IPS DF 4.7 (cell line): ENCODE measurements at regions not wholly inside any gene's neighbourhood (a gene's known extent, or its start where the extent isn't known, plus 50 kb on each side); places are given as distances from the start of the nearest gene placed in this dataset.
"Not testable (repeated sequence)": the region's sequence is repeated elsewhere in the genome, so short reads cannot be mapped to it uniquely, and the experiment has no call there.

Experiments used
- DNase-seq: peaks from one replicate; pipeline ENCODE4 v3.0.0-alpha.2; 2013; ENCODE audit warnings: low spot score; ENCODE audit errors: extremely low read depth

DNA sequence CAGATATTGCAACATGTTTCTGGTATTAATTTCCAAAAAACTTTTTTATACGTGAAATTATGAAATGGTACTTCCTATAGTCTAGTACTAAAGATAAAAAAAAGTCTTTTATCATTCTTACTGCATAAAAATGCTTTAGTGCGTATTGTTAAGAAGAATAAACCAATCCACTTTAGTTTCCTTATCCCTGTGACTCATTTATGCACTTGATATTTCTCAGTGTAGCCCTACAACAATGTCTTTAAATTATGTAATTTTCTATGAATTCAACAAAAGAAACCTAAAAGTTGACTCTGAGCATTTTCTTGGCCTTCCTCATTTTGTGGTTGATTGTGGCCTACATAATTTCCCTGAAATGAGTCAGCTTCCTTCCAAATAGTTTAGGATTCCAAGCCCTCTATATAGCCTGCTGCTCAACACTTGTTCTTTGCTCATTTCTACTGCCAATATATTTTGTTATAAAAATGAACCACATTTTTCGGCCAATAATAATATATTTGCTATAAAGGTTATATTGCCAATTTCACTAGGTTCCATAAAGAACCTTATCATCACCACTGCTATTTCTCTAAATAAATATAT lies 961.7 kb upstream of the ADAMTS5 start:
- not testable (repeated sequence) for DNase-seq

DNA sequence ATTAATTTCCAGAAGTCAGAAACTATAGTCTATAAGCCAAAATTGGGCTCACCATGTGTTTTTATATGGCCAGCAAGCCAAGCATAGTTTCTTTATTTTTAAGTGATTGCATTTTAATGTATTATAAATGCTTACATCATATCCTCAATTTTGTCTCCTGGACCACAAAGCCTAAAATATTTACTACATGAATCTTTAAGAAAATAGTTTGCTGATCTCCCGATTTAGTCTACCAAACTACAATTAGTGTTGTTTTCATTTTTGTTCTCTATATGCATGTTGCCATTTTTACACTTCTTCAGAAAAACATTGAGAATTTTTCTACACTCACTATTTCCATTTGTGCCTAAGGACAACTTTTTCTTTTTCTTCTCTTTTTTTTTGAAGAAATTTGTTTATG lies 954.5 kb upstream of the ADAMTS5 start:
- DNase-seq = not testable (repeated sequence)

DNA sequence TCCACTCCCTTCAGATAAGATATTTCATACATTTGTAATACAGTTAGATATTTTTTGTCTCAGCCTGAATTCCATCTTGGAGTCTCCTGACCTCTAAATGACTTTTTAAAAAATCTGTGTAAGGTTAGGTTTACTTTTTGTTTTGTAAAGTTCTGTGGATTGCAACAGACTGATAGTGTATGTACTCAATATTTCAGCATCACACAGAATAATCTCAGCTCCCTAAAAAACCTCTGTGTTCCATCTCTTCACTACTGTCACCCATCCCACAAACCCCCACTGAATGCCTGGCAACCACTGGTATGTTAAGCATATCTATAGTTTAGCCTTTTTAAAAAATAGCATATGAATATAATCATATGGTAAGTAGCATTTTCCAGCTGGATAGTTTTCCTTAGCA lies 951.1 kb upstream of the ADAMTS5 start:
- not testable (repeated sequence) for DNase-seq

DNA sequence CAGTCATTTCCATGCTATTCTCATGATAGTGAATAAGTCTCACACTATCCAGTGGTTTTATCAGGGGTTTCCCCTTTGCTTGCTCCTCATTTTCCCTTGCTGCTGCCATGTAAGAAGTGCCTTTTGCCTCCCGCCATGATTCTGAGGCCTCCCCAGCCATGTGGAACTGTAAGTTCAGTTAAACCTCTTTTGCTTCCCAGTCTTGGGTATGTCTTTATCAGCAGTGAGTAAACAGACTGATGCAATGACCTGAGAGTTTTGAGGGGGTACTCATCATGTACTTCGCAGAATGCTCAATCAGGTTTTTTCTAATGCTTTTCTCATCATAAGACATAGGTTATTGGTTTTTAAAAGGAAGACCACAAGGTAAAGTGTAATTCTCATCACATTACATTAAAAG lies 949.4 kb upstream of the ADAMTS5 start:
- not testable (repeated sequence) for DNase-seq

DNA sequence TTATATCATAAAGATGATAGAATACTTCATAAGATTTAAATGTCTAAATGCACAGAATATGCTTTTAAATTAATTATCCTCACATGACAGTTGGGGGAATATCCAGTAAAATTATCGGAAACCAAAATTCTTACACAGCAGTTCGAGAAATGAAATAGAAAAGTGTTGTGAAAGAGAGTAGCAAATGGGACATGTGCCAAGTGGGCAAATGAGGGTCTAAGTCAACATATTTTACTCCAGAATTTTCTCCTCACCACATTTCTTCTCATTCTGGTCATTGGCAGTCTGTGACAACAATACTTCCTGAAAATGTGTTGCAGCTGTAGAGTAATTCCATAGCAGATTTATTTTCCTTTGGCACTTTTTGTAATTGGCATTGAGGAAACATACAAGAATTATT lies 945.2 kb upstream of the ADAMTS5 start:
- DNase-seq = not testable (repeated sequence)

DNA sequence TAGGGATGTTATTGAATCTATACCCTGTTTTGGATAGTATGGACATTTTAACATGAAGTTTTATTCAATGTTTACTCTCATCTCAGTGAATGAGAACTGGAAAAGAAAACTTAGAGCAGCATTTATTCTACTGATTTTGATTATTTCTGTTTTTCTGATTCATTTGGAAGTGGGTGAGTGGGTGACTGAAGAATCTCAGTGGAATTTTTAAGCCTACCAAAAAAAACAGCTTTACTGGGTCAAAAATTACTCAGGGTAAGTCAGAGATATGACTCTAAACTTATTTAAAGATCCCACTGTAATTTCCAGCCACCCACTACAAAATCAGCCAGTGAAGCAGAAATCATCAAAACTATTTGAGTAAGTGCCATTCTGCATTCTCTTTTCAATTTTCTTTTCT lies 942.6 kb upstream of the ADAMTS5 start:
- DNase-seq = not testable (repeated sequence)

DNA sequence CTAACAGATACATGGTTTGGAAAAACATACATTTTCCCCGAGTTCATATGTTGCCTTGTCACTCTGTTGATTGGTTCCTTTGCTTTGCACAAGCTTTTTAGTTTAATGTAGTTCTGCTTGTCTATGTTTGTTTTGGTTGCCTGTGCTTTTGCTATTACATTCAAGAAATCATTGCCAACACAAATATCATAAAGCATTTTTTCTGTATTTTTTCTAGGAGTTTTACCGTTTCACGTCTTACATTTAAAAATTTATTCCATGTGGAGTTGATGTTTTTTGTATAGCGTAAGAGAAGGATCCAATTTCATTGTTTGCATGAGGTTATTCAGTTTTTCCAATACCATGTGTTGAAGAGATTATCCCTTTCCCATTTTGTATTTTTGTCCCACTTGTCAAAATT lies 941.9 kb upstream of the ADAMTS5 start:
- DNase-seq = not testable (repeated sequence)

DNA sequence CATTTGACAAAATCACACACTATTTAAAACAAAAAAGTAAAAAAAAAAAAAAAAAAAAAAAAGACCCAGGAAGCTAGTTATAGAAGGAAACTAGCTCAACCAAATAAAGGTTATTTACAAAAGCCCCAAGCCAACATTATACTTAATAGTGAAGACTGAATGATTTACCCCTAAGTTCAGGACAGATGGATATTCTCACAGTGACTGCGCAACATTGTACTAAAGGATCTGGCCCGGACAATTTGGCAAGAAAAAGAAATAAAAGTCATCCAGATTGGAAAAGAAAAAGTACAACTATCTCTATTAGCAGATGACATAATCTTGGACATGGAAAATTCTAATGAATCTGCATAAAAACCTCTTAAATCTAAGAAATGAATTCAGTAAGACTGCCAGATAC lies 936.0 kb upstream of the ADAMTS5 start:
- not testable (repeated sequence) for DNase-seq

DNA sequence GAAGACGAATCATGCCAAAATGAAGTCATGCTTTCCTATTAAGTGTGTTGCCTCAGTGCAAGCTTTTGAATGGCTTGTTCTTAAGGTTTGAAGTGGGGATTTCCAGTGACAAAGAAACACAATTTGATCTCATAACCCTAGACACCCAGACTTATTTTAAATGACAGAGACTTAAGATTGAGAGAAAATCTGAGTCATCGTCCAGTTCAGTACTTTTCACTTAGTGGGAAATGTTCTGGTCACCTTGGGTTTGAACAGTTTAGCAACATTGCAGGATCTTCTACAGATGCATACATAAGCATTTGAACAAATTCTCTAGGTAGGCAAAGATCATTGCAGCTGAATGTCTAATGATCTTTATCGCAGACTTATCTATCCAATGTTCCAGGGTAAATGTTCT lies 926.7 kb upstream of the ADAMTS5 start:
- not testable (repeated sequence) for DNase-seq

DNA sequence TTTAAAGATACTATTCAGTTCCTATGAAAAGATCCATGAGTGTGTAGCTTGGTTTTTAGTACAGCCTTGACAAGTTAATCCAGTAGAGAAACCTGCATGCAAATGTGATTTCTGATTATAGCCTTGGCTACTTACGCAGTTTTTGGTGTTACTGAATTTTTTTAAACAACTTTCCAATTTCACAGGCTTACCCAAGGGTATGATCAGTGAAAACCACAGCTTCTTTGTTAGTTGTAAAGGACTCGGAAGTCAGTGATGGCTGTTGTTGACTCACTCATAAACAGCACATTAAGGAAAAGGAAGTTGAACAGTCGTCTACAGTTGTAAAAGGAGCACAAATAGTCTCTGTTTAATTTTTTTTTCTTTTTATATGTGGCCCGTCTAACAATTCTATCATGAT lies 924.6 kb upstream of the ADAMTS5 start:
- not testable (repeated sequence) for DNase-seq

DNA sequence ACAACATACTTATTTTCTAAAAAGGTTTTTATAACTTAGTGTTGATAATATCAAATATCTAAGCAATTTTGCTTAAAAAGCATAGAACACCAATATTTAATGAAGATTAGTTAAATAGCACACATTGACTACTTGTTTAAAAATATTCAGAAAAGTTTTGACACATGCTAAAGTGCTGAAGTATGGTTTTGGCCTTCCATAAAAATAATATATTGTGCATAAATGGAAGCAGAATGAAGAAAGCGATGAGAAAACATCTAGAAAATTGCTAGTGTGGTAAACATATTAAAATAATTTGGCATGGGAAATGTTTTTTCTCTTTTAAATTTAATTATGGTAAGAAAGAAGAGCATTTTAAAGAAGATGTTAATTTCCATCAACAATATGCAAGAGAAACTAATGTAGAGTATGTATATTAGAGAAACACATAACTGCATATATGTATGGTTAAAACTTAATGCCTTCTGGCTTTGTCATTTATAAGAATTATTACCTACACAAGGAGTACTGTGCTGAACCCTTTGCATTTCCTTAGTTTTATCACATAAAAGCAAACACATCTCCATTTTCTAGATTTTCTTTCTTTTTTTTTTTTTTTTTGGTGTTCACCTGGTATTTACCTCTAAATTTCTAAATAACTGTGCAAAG lies 921.0 kb upstream of the ADAMTS5 start:
- DNase-seq = not testable (repeated sequence)

DNA sequence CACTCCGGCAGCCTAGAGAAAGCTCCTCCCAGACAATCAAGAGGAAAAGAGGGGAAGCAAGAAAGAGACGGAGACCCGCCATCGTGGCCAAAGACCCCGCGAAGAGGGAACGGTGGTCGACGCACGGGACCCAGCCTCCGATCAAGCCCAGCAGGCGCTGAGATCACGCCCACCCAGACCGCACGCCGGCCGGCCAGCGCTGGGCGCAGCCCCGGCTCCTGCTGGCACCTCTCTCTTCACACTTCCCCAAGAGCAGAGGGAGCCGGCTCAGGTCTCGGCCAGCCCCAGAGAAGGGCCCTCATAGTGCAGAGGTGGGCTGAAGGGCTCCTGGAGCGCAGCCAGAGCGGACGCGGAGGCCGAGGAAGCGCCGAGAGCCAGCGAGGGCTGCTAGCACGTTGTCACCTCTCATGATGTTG lies 918.4 kb upstream of the ADAMTS5 start:
- DNase-seq = no peak

DNA sequence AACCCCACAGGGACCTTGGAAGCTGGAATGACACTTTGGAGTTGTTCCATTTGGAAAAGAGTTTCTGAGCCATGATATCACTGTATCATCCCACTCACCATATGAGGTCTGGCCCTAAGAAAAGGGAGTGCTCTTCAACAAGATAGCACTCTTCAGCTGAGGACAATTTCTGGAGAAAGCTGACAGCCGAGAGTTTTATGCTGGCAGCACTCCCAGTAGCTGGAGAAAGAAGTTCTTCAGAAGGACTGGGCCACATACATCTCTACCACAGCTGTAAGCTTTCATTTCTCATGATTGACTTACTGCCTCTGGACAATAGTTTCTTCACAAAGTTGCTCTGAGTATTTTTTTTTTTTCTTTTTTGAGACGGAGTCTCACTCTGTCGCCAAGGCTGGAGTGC lies 914.4 kb upstream of the ADAMTS5 start:
- DNase-seq = not testable (repeated sequence)

DNA sequence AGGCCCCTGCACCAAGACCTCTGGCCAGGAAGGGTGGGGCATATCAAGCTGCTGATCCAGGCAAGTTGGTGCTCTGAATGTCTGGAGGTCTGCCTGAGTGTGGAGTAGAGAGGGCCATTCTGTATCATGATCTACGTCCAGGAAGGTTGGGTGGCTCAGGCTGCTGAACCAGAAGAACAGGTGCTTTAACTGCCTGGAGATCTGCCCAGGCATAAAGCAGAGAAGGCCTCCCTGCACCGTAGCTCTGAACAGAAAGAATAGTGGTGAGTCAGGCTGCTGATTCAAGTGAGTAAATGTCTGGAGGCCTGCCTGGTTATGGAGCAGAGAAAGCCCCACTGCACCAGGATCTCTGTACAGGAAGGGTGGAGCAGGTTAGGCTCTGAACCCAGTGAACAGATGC lies 905.5 kb upstream of the ADAMTS5 start:
- not testable (repeated sequence) for DNase-seq

DNA sequence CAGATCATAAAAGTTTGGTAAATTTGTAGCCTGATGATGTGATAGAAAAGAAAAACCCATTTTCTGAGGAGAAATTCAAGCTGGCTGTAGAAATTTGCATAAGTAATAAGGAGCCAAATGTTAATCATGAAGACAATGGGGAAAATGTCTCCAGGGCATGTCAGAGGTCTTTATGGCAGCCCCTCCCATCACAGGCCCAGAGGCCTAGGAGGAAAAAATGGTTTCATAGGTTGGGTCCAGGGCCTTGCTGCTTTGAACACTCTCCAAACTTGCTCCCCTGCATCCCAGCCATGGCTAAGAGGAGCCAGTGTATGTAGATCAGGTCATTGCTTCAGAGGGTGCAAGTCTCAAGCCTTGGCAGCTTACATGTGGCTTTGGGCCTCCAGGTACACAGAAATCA lies 903.9 kb upstream of the ADAMTS5 start:
- DNase-seq = not testable (repeated sequence)

DNA sequence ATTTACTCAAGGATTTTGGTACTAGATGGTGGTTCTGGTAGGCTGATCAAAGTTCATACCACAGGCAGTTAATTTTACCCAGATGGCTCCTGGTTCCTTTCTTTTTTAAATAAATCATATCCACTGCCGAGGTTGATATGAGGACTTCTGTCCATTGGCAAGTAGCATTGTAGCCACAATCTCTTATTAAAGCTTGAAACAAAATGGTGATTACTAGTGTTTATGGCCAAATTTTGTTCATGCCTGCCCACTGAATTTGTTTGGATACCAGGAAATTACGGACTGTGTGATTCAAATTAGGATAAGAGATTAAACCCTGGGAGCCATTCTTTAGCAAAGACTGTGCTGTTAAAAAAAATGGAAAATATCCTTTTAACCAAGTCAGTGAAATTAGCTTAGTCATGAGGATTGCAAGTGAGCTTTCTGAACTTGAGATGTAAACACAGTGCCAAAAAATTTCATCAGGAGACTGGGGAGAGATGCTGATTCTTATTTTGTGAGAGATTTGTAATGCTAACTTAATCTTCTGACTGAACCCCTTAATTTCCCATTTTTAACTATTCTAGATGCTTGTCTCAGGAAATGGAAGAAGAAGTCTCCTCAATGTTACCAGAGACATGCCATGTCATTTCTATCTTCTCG lies 893.5 kb upstream of the ADAMTS5 start:
- DNase-seq = not testable (repeated sequence)

DNA sequence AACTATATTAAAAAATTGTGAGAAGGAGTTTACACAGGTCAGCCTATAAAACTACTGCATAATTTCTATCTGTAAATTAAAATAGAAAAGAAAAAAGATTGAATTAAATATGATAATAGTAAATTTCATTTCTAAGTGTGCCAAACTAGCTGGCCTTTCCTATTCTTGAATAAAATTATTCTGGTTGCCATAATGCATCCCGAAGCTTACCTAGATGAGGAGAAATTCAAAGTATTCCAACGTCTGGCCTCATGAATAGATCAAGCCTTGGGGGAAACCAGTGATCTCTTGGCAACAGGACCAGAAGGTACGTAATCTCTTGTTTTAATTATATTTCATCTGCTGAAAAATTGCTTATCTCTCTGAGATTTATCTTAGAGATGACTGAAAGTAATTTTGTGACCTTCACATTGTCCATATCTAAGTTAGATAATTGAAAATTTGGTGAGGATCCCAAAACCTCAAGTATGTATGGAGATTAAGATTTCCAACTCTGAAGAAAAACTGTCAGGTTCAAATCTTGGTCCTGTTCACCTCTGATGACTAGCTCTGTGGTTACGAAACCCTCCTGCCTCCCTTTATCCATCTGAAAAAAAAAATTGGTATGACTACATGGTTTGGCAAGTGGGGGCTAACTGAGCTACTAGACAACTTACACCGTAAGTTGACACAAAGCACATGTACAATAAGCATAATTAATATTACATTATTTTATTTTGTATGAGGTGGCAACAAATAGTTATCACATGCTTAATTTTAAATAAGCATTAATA lies 891.4 kb upstream of the ADAMTS5 start:
- DNase-seq = not testable (repeated sequence)

DNA sequence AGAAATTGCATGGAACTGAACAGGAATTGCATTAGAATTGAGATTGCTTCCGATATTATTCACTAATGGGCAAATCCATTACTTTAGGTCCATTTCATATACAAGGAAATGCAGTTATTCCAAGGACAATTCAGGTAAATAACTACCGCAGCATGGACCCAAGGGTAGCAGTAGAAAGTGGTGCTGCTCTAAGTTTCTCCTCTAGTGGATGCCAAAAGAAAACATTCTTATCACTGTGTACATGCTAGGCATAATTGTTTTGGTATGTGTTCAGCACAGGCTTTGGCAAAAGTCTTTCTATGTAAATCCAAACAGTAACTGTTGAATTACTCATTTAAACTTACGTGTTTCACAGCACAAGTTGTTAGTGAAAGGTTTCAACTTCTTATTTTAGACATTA lies 890.1 kb upstream of the ADAMTS5 start:
- not testable (repeated sequence) for DNase-seq

DNA sequence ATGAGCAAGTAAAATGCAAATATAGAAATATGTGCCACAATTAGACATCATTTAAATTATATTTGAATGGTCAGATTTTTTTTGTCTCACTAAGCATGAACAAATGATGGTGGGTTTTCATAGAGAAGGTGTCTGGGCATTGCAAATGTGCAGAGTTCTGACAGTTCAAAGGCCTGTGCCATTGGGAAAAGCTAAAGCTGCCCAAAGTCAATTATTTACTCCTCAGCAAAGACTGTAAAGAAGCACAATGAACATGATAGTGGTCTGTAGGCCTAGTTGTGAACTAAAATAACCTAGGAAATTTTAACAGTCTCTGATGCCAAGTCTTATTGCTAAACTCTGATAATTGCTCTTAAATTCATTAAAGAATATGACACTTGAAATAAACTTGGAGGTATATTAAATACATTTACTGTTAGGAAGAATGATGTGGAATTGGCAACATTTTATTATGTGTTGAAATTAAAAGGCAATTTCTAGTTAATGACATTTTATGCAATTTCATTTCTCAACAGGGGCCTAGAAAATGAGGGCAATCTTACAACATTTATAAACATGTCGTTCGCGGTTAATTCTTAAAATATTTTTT lies 874.3 kb upstream of the ADAMTS5 start:
- DNase-seq = no peak

DNA sequence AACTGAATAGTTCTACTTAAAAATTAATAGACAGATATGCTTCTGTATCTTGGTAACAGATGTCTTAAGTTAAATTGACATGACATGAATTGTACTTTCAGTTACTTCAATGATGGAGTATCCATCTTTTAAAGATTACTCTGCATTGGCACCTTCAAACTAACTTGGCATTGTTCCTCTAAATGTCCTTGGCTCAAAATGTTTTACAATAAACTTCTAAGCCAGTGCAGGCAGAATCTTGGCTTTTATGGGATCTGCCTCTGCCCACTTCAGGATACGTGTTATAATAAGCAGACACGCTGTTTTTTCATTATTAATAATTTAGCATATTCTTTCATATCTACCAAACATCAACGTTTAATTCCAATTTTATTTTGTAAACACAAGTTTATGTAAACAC lies 873.4 kb upstream of the ADAMTS5 start:
- DNase-seq = no peak

DNA sequence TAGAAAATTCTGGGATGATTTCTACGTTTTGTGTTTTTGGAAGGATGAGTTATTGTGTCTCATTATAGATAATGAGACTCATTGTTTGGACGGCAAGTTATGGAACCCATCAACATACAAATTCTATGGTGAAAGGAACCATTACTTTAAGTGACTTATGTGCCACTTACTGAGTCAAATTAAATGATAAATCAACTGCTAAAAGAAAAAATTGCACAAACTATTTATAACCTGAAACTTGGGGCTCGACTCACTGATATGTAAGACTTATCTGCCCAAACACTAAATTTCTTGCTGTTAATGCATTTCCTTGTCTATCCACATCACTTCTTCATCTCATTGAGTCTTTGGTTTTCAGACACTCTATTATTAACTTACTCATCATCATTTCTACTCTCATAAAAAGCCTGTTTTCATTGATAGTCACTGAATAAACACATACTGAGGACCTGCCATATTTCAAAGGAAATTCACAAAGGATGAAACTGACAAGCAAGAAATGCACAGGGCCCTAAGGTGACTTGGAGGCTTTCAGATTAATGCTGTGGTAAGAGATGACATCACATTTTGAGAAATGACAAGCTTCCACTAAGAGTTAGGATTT lies 872.7 kb upstream of the ADAMTS5 start:
- no peak for DNase-seq
